Testis (tissue), 2 donors: ENCODE measurements at regions not wholly inside any gene's neighbourhood (a gene's known extent, or its start where the extent isn't known, plus 50 kb on each side); places are given as distances from the start of the nearest gene placed in this dataset.

Experiments
- DNase-seq: peaks from one replicate; pipeline ENCODE4 v3.0.0-alpha.2; 2019
- H3K27ac ChIP-seq, 2 donors: fragments of 200-600 bp; sonication (generic); one replicate each; pipeline ENCODE4 v1.5.1; 2019
- H3K27me3 ChIP-seq: fragments of 200-600 bp; sonication (generic); one replicate; pipeline ENCODE4 v1.5.1; 2019
- H3K36me3 ChIP-seq: fragments of 200-600 bp; sonication (generic); one replicate; pipeline ENCODE4 v1.5.1; 2017; ENCODE audit warnings: low read depth; ENCODE audit errors: missing control alignments
- H3K4me1 ChIP-seq: fragments of 200-600 bp; sonication (generic); one replicate; pipeline ENCODE4 v1.5.1; 2019
- H3K4me3 ChIP-seq, 2 donors: fragments of 200-600 bp; sonication (generic); one replicate each; pipeline ENCODE4 v1.5.1; 2017 to 2019
- H3K9me3 ChIP-seq: fragments of 200-600 bp; sonication (generic); one replicate; pipeline ENCODE4 v1.5.1; 2017
- CTCF ChIP-seq, 3 experiments: fragments of 450-650 bp in 2 of 3; fragments of 200-600 bp in 1 of 3; sonication (generic) in 1 of 3; IDR thresholded peaks; one replicate each; pipeline ENCODE4 v1.5.1; 2016 to 2019; ENCODE audit warnings: antibody characterized with exemption in 3 of 3, mild to moderate bottlenecking in 2 of 3, moderate library complexity in 1 of 3
- POLR2A ChIP-seq: fragments of 450-650 bp; IDR thresholded peaks from one replicate; pipeline ENCODE4 v1.6.1; 2017; ENCODE audit warnings: antibody characterized with exemption, mild to moderate bottlenecking, moderate library complexity
- WGBS, 2 donors: methylation state at CpG; one replicate each; pipeline ENCODE4 v1.1.5; 2018; 5-methylcytosine and 5-hydroxymethylcytosine counted together
- intact Hi-C: fragments of 100-400 bp; cut with DNase I; formaldehyde crosslinking; loops from one replicate; pipeline ENCODE4 v1.15.1; 2023; ENCODE audit warnings: low total_unique reads

- Histone ChIP-seq H3K9me3 (no peaks in the 10 kb centered on the region), H3K4me1 (peaks cover 4% of the 10 kb centered on the region), H3K36me3 (no peaks in the 10 kb centered on the region), H3K27me3 (no peaks in the 10 kb centered on the region), H3K27ac (no peak overlapping the region), H3K4me3 (no peak overlapping the region)
- intact Hi-C loops: no loop called here
- no peak for DNase-seq
- TF ChIP-seq POLR2A (no peak), CTCF (IDR thresholded peaks at IDR 0.05) (no peak)
Observed at GRCh38 chr14:38311655-38312054, 55.8 kb upstream of the CLEC14A start.

- peaks cover 4% of the 10 kb centered on the region for H3K4me1 ChIP-seq
- intact Hi-C loops: no loop called here
- TF ChIP-seq POLR2A (no peak), CTCF (IDR thresholded peaks at IDR 0.05) (no peak)
- H3K36me3 ChIP-seq: no peaks in the 10 kb centered on the region
- H3K27me3 ChIP-seq: no peaks in the 10 kb centered on the region
- no peak for DNase-seq
- 43 to 55% methylated on average over 3 of the region's 3 CpGs for WGBS, 2 donors
- H3K27ac ChIP-seq: no peak overlapping the region
- no peaks in the 10 kb centered on the region for H3K9me3 ChIP-seq
- no peak overlapping the region for H3K4me3 ChIP-seq
Observed at GRCh38 chr14:38310420-38310995, 54.6 kb upstream of the CLEC14A start.

- no peak overlapping the region for H3K4me3 ChIP-seq
- TF ChIP-seq POLR2A (no peak), CTCF (IDR thresholded peaks at IDR 0.05) (no peak)
- H3K27ac ChIP-seq: no peak overlapping the region
- H3K4me1 ChIP-seq: peaks cover 4% of the 10 kb centered on the region
- H3K36me3 ChIP-seq: no peaks in the 10 kb centered on the region
- WGBS, 2 donors: 57 to 59% methylated on average over 5 of the region's 5 CpGs
- DNase-seq: no peak
- no peaks in the 10 kb centered on the region for H3K27me3 ChIP-seq
- intact Hi-C loops: no loop called here
- no peaks in the 10 kb centered on the region for H3K9me3 ChIP-seq
Observed at GRCh38 chr14:38309522-38310277, 53.8 kb upstream of the CLEC14A start.
